Fibroblast of lung (primary cell): ENCODE measurements at regions not wholly inside any gene's neighbourhood (a gene's known extent, or its start where the extent isn't known, plus 50 kb on each side); places are given as distances from the start of the nearest gene placed in this dataset.
"Not testable (repeated sequence)": the region's sequence is repeated elsewhere in the genome, so short reads cannot be mapped to it uniquely, and the experiment has no call there.

Source experiments
- EZH2 ChIP-seq: IDR thresholded peaks from 2 replicates; pipeline ENCODE4 v1.5.1; 2012; ENCODE audit warnings: low read length, control low read depth, mild to moderate bottlenecking; ENCODE audit errors: missing control alignments
- TF ChIP-seq, protein P1 (sequence below), 2 donors: IDR thresholded peaks in 1 of 2; conservative IDR thresholded peaks in 1 of 2; 1 replicate in 1 of 2; 2 replicates in 1 of 2; pipeline ENCODE4 v1.5.1; 2011 to 2012; ENCODE audit warnings: low read length in 2 of 2, control low read depth in 1 of 2, inconsistent platforms in 1 of 2, low read depth in 1 of 2, mild to moderate bottlenecking in 1 of 2

GRCh38 chr6:26795474-26796307 lies 136.1 kb upstream of the ZNF322 start:
- TF ChIP-seq, protein P1, sequence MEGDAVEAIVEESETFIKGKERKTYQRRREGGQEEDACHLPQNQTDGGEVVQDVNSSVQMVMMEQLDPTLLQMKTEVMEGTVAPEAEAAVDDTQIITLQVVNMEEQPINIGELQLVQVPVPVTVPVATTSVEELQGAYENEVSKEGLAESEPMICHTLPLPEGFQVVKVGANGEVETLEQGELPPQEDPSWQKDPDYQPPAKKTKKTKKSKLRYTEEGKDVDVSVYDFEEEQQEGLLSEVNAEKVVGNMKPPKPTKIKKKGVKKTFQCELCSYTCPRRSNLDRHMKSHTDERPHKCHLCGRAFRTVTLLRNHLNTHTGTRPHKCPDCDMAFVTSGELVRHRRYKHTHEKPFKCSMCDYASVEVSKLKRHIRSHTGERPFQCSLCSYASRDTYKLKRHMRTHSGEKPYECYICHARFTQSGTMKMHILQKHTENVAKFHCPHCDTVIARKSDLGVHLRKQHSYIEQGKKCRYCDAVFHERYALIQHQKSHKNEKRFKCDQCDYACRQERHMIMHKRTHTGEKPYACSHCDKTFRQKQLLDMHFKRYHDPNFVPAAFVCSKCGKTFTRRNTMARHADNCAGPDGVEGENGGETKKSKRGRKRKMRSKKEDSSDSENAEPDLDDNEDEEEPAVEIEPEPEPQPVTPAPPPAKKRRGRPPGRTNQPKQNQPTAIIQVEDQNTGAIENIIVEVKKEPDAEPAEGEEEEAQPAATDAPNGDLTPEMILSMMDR (conservative IDR thresholded peaks at IDR 0.05 in 1 of 2, IDR thresholded peaks at IDR 0.05 in 1 of 2; ENCODE audit: low read depth in 1 of 2, low read length in 2 of 2), result not testable (repeated sequence)
- TF ChIP-seq EZH2, result not testable (repeated sequence)
